ENCODE measurements at regions not wholly inside any gene's neighbourhood (a gene's known extent, or its start where the extent isn't known, plus 50 kb on each side); places are given as distances from the start of the nearest gene placed in this dataset.
"Not testable (repeated sequence)": the region's sequence is repeated elsewhere in the genome, so short reads cannot be mapped to it uniquely, and the experiment has no call there.

GRCh38 chrX:30008031-30008430 lies 207.3 kb upstream of the MAGEB2 start:
- Mint-ChIP-seq H3K9me3 (peaks cover 0 to 7% (median 2%) of the 10 kb centered on the region in 7 donors), H3K4me3 (no peak overlapping the region), H3K27me3 (peaks cover 0 to 2% (median 0%) of the 10 kb centered on the region in 3 donors), H3K36me3 (no peaks in the 10 kb centered on the region), H3K27ac (no peak overlapping the region), H3K4me1 (no peaks in the 10 kb centered on the region)
- DNase-seq (no peak), ATAC-seq (ENCODE audit: low read depth in 2 of 2) (no peak)

GRCh38 chrX:30010471-30010870 lies 204.9 kb upstream of the MAGEB2 start:
- Mint-ChIP-seq H3K36me3 (no peaks in the 10 kb centered on the region), H3K4me1 (no peaks in the 10 kb centered on the region), H3K27ac (no peak overlapping the region), H3K4me3 (no peak overlapping the region), H3K27me3 (no peaks in the 10 kb centered on the region), H3K9me3 (peaks cover 0 to 7% (median 2%) of the 10 kb centered on the region in 7 donors)
- DNase-seq (no peak), ATAC-seq (ENCODE audit: low read depth in 2 of 2) (no peak)

GRCh38 chrX:30015440-30015839 lies 199.9 kb upstream of the MAGEB2 start:
- no peak for ATAC-seq (ENCODE audit: low read depth in 2 of 2)
- Mint-ChIP-seq H3K27ac (no peak overlapping the region), H3K27me3 (no peaks in the 10 kb centered on the region), H3K36me3 (no peaks in the 10 kb centered on the region), H3K4me1 (no peaks in the 10 kb centered on the region), H3K9me3 (peaks cover 0 to 5% (median 0%) of the 10 kb centered on the region in 7 donors), H3K4me3 (no peak overlapping the region)
- no peak for DNase-seq

- Mint-ChIP-seq H3K9me3 (peaks cover 0 to 4% (median 0%) of the 10 kb centered on the region in 7 donors), H3K27me3 (no peaks in the 10 kb centered on the region), H3K4me1 (no peaks in the 10 kb centered on the region), H3K36me3 (no peaks in the 10 kb centered on the region), H3K27ac (no peak overlapping the region), H3K4me3 (no peak overlapping the region)
- DNase-seq (no peak), ATAC-seq (ENCODE audit: low read depth in 2 of 2) (no peak)
Observed at GRCh38 chrX:30027636-30028035, 187.7 kb upstream of the MAGEB2 start.

- not testable (repeated sequence) for H3K27ac Mint-ChIP-seq; H3K36me3 Mint-ChIP-seq; H3K4me3 Mint-ChIP-seq; H3K4me1 Mint-ChIP-seq; ATAC-seq (ENCODE audit: low read depth in 2 of 2); DNase-seq; H3K27me3 Mint-ChIP-seq
- peaks cover 0 to 12% (median 5%) of the 10 kb centered on the region in 7 donors for H3K9me3 Mint-ChIP-seq
Observed at GRCh38 chrX:30036406-30036805, 179.0 kb upstream of the MAGEB2 start.

- Mint-ChIP-seq H3K4me3 (no peak overlapping the region), H3K4me1 (no peaks in the 10 kb centered on the region)
Observed at GRCh38 chrX:30039768-30040167, 175.6 kb upstream of the MAGEB2 start.

GRCh38 chrX:30060718-30061117 lies 154.6 kb upstream of the MAGEB2 start:
- Mint-ChIP-seq H3K27me3 (no peaks in the 10 kb centered on the region), H3K4me3 (no peak overlapping the region), H3K9me3 (peaks cover 0 to 3% (median 1%) of the 10 kb centered on the region in 7 donors), H3K36me3 (no peaks in the 10 kb centered on the region), H3K4me1 (no peaks in the 10 kb centered on the region), H3K27ac (no peak overlapping the region)
- no peak for DNase-seq
- no peak for ATAC-seq (ENCODE audit: low read depth in 2 of 2)

More at GRCh38 chrX:30039768-30040167, 175.6 kb upstream of the MAGEB2 start:
- Mint-ChIP-seq H3K9me3 (peaks cover 0 to 9% (median 3%) of the 10 kb centered on the region in 7 donors), H3K36me3 (no peaks in the 10 kb centered on the region), H3K27ac (no peak overlapping the region), H3K27me3 (no peaks in the 10 kb centered on the region)
- ATAC-seq (ENCODE audit: low read depth in 2 of 2) = no peak
- DNase-seq = no peak

GRCh38 chrX:30065226-30065625 lies 150.1 kb upstream of the MAGEB2 start:
- Mint-ChIP-seq H3K9me3 (peaks cover 0 to 9% (median 5%) of the 10 kb centered on the region in 7 donors), H3K36me3 (no peaks in the 10 kb centered on the region), H3K27ac (no peak overlapping the region), H3K4me1 (no peaks in the 10 kb centered on the region), H3K27me3 (no peaks in the 10 kb centered on the region), H3K4me3 (no peak overlapping the region)
- ATAC-seq (ENCODE audit: low read depth in 2 of 2) (no peak), DNase-seq (no peak)

GRCh38 chrX:30067677-30068076 lies 147.7 kb upstream of the MAGEB2 start:
- no peaks in the 10 kb centered on the region for H3K36me3 Mint-ChIP-seq
- H3K27me3 Mint-ChIP-seq = no peaks in the 10 kb centered on the region
- DNase-seq = no peak
- H3K4me1 Mint-ChIP-seq = no peaks in the 10 kb centered on the region
- no peak for ATAC-seq (ENCODE audit: low read depth in 2 of 2)
- no peak overlapping the region for H3K4me3 Mint-ChIP-seq
- H3K27ac Mint-ChIP-seq = no peak overlapping the region
- peaks cover 0 to 9% (median 5%) of the 10 kb centered on the region in 7 donors for H3K9me3 Mint-ChIP-seq

GRCh38 chrX:30085571-30085970 lies 129.8 kb upstream of the MAGEB2 start:
- Mint-ChIP-seq H3K4me1 (no peaks in the 10 kb centered on the region), H3K27me3 (no peaks in the 10 kb centered on the region), H3K4me3 (no peak overlapping the region), H3K36me3 (no peaks in the 10 kb centered on the region), H3K27ac (no peak overlapping the region), H3K9me3 (peaks cover 0 to 21% (median 6%) of the 10 kb centered on the region in 7 donors)
- no peak for ATAC-seq (ENCODE audit: low read depth in 2 of 2)
- DNase-seq = no peak

- no peaks in the 10 kb centered on the region for H3K4me1 Mint-ChIP-seq
- no peak for ATAC-seq (ENCODE audit: low read depth in 2 of 2)
- DNase-seq = no peak
- no peak overlapping the region for H3K27ac Mint-ChIP-seq
- no peaks in the 10 kb centered on the region for H3K9me3 Mint-ChIP-seq
- no peaks in the 10 kb centered on the region for H3K36me3 Mint-ChIP-seq
- H3K27me3 Mint-ChIP-seq = no peaks in the 10 kb centered on the region
- no peak overlapping the region for H3K4me3 Mint-ChIP-seq
Observed at GRCh38 chrX:30111431-30111830, 103.9 kb upstream of the MAGEB2 start.

- ATAC-seq (ENCODE audit: low read depth in 2 of 2) = no peak
- no peak for DNase-seq
- Mint-ChIP-seq H3K27ac (no peak overlapping the region), H3K36me3 (no peaks in the 10 kb centered on the region), H3K4me1 (no peaks in the 10 kb centered on the region), H3K4me3 (no peak overlapping the region), H3K27me3 (peaks cover 0 to 5% (median 0%) of the 10 kb centered on the region in 3 donors), H3K9me3 (peaks cover 0 to 6% (median 0%) of the 10 kb centered on the region in 7 donors)
Observed at GRCh38 chrX:30141966-30142365, 73.4 kb upstream of the MAGEB2 start.

- Mint-ChIP-seq H3K36me3 (no peaks in the 10 kb centered on the region), H3K4me1 (no peaks in the 10 kb centered on the region), H3K27me3 (peaks cover 0 to 5% (median 0%) of the 10 kb centered on the region in 3 donors), H3K27ac (no peak overlapping the region), H3K9me3 (peaks cover 0 to 6% (median 2%) of the 10 kb centered on the region in 7 donors), H3K4me3 (no peak overlapping the region)
- no peak for ATAC-seq (ENCODE audit: low read depth in 2 of 2)
- DNase-seq = no peak
Observed at GRCh38 chrX:30144221-30144620, 71.1 kb upstream of the MAGEB2 start.

GRCh38 chrX:30144971-30145731 lies 70.2 kb upstream of the MAGEB2 start:
- Mint-ChIP-seq H3K4me3 (no peak overlapping the region), H3K9me3 (peaks cover 0 to 2% (median 0%) of the 10 kb centered on the region in 7 donors), H3K27ac (no peak overlapping the region), H3K27me3 (peaks cover 0 to under 1% (median 0%) of the 10 kb centered on the region in 3 donors), H3K4me1 (no peaks in the 10 kb centered on the region), H3K36me3 (no peaks in the 10 kb centered on the region)
- DNase-seq = no peak
- no peak for ATAC-seq (ENCODE audit: low read depth in 2 of 2)
